A549 (cell line): ENCODE measurements at regions not wholly inside any gene's neighbourhood (a gene's known extent, or its start where the extent isn't known, plus 50 kb on each side); places are given as distances from the start of the nearest gene placed in this dataset.

Source experiments
- POLR2A ChIP-seq: IDR thresholded peaks from 2 replicates; pipeline ENCODE4 v1.6.1; 2012; ENCODE audit warnings: mild to moderate bottlenecking, low read length
- REST ChIP-seq: fragments of 200-600 bp; sonication (generic); IDR thresholded peaks from 2 replicates; pipeline ENCODE4 v1.6.1; 2016; ENCODE audit warnings: antibody characterized with exemption, mild to moderate bottlenecking, moderate library complexity

GRCh38 chr4:177771645-177772044 is 329.4 kb upstream of the AGA start:
- TF ChIP-seq POLR2A (no peak), REST (no peak)
